ENCODE measurements at regions not wholly inside any gene's neighbourhood (a gene's known extent, or its start where the extent isn't known, plus 50 kb on each side); places are given as distances from the start of the nearest gene placed in this dataset.
A peak's percentile ranks its signal among the peaks of the same experiment; 100 is the strongest.

GRCh38 chr3:13975686-13976085 lies 95.8 kb upstream of the WNT7A start:
- Mint-ChIP-seq H3K27me3 (ENCODE audit: unreplicated experiment) (no peaks in the 10 kb centered on the region), H3K4me1 (ENCODE audit: low read depth, unreplicated experiment) (no peaks in the 10 kb centered on the region), H3K4me3 (ENCODE audit: low read depth, unreplicated experiment) (no peak overlapping the region), H3K27ac (ENCODE audit: unreplicated experiment) (no peak overlapping the region), H3K36me3 (ENCODE audit: insufficient read depth, unreplicated experiment) (no peaks in the 10 kb centered on the region), H3K9me3 (ENCODE audit: low read depth, unreplicated experiment) (peaks cover 11% of the 10 kb centered on the region)
- no TSS peak for BruUV-seq (replicated peaks)
- intact Hi-C loops (cut with micrococcal nuclease; ENCODE audit: unreplicated experiment), result no loop called here
- TF ChIP-seq, protein P1, sequence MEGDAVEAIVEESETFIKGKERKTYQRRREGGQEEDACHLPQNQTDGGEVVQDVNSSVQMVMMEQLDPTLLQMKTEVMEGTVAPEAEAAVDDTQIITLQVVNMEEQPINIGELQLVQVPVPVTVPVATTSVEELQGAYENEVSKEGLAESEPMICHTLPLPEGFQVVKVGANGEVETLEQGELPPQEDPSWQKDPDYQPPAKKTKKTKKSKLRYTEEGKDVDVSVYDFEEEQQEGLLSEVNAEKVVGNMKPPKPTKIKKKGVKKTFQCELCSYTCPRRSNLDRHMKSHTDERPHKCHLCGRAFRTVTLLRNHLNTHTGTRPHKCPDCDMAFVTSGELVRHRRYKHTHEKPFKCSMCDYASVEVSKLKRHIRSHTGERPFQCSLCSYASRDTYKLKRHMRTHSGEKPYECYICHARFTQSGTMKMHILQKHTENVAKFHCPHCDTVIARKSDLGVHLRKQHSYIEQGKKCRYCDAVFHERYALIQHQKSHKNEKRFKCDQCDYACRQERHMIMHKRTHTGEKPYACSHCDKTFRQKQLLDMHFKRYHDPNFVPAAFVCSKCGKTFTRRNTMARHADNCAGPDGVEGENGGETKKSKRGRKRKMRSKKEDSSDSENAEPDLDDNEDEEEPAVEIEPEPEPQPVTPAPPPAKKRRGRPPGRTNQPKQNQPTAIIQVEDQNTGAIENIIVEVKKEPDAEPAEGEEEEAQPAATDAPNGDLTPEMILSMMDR (IDR thresholded peaks at IDR 0.05; ENCODE audit: unreplicated experiment), result no peak
- DNase-seq, result no peak
- CTCF ChIA-PET, result no interaction called here

DNA sequence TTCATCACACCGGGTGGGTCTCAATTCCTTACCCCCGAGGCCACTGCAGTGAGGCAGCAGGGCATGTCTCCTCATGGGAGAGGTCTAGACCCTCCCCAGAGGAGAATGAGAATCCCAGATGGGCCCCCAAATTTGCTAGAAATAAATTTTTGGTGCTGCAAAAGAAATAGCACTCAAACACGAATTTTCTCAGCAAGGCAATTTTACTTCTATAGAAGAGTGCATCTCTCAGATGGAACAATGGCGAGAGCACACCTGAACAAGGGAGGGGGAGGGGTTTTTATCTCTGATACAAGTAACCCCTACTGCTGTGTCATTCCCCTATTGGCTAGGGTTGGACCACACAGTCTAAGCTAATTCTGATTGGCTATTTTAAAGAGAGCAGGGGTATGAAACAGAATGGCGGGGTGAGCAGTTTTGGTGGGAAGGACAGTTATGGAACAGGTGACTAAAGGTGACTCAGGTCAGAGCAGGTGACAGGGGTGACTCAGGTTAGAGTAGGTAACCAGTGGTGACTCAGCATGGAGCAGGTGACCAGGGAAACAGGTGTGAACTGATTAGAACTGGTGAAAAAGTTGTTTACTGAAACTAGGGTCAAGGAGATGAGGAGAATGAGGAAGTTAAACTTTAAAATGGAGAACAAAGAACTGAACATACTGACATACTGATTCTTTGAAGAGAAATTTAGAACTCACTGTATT lies 93.0 kb upstream of the WNT7A start:
- Mint-ChIP-seq H3K27me3 (ENCODE audit: unreplicated experiment) (no peaks in the 10 kb centered on the region), H3K4me1 (ENCODE audit: low read depth, unreplicated experiment) (no peaks in the 10 kb centered on the region), H3K36me3 (ENCODE audit: insufficient read depth, unreplicated experiment) (no peaks in the 10 kb centered on the region), H3K4me3 (ENCODE audit: low read depth, unreplicated experiment) (no peak overlapping the region), H3K9me3 (ENCODE audit: low read depth, unreplicated experiment) (peaks cover 11% of the 10 kb centered on the region), H3K27ac (ENCODE audit: unreplicated experiment) (no peak overlapping the region)
- BruUV-seq (replicated peaks), result no TSS peak
- TF ChIP-seq, protein P1 (IDR thresholded peaks at IDR 0.05; ENCODE audit: unreplicated experiment), result no peak
- DNase-seq, result no peak
- intact Hi-C loops (cut with micrococcal nuclease; ENCODE audit: unreplicated experiment), result no loop called here
- CTCF ChIA-PET, result no interaction called here

GRCh38 chr3:13966302-13966701 lies 86.4 kb upstream of the WNT7A start:
- Mint-ChIP-seq H3K27ac (ENCODE audit: unreplicated experiment) (no peak overlapping the region), H3K4me3 (ENCODE audit: low read depth, unreplicated experiment) (no peak overlapping the region), H3K9me3 (ENCODE audit: low read depth, unreplicated experiment) (peaks cover 3% of the 10 kb centered on the region), H3K36me3 (ENCODE audit: insufficient read depth, unreplicated experiment) (no peaks in the 10 kb centered on the region), H3K27me3 (ENCODE audit: unreplicated experiment) (no peaks in the 10 kb centered on the region), H3K4me1 (ENCODE audit: low read depth, unreplicated experiment) (peaks cover 9% of the 10 kb centered on the region)
- CTCF ChIA-PET, result no interaction called here
- no TSS peak for BruUV-seq (replicated peaks)
- TF ChIP-seq, protein P1 (IDR thresholded peaks at IDR 0.05; ENCODE audit: unreplicated experiment), result no peak
- intact Hi-C loops (cut with micrococcal nuclease; ENCODE audit: unreplicated experiment), result no loop called here
- DNase-seq, result no peak

GRCh38 chr3:13963137-13963886 lies 83.4 kb upstream of the WNT7A start:
- peaks cover 7% of the 10 kb centered on the region for H3K9me3 Mint-ChIP-seq (ENCODE audit: low read depth, unreplicated experiment)
- no TSS peak for BruUV-seq (replicated peaks)
- intact Hi-C loops (cut with micrococcal nuclease; ENCODE audit: unreplicated experiment), result no loop called here
- H3K4me3 Mint-ChIP-seq (ENCODE audit: low read depth, unreplicated experiment), result no peak overlapping the region
- DNase-seq, result no peak
- H3K27ac Mint-ChIP-seq (ENCODE audit: unreplicated experiment), result peak overlapping the region; percentile 45
- CTCF ChIA-PET, result no interaction called here
- no peaks in the 10 kb centered on the region for H3K27me3 Mint-ChIP-seq (ENCODE audit: unreplicated experiment)
- TF ChIP-seq, protein P1 (IDR thresholded peaks at IDR 0.05; ENCODE audit: unreplicated experiment), result no peak
- H3K36me3 Mint-ChIP-seq (ENCODE audit: insufficient read depth, unreplicated experiment), result no peaks in the 10 kb centered on the region
- H3K4me1 Mint-ChIP-seq (ENCODE audit: low read depth, unreplicated experiment), result peaks cover 9% of the 10 kb centered on the region
